ENCODE measurements at regions not wholly inside any gene's neighbourhood (a gene's known extent, or its start where the extent isn't known, plus 50 kb on each side); places are given as distances from the start of the nearest gene placed in this dataset.
"Not testable (repeated sequence)": the region's sequence is repeated elsewhere in the genome, so short reads cannot be mapped to it uniquely, and the experiment has no call there.

DNA sequence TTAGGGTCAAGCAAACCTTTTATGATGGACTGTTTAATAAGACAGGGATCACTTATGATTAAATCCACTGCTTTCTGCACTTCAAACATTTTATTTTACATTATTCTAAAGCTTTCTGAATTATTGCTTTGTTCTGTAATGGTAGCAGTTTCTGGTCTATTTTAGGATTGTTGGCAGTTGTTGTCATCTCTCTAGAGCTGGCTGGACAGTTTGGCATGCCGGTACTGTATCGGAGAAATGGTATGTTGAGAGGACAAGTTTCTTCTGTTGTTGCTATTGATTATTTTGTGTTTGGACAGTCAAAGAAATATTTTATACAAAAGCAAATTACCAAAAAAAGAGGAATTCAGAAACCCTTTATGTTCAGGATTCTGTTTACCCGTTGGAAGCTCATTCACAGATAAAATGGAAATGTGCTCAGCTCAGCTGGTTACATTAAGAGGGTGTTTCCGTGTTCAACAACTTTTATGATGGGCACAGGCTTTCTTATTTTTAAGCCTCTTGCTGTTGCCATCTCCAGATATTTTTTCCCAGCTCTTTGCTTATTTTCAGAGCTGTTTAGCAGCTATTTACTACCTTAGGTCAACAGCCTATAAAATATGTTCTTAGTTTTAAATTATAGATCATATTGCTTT, 214.6 kb upstream of the IGFBP7 start:
- no peak for DNase-seq (ENCODE audit: low spot score)

DNA sequence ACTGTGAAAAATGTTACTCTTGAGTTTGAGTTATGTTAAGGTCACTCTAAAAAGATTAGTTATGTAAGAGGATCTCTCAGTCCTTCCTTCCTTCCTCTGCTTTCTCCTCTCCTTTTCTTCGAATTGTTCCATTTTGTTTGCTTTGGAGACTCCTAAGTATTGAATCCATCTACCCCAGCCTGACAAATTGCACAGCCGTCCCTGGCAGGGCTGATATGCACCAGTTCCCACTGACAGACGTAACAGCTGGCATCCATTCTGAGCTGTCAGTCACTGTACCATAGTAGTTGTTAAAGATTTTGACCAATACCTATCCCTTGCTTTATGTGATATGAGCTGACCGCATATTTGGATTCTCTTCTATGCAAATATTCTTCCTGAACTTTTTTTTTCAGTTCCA, 210.7 kb upstream of the IGFBP7 start:
- no peak for DNase-seq (ENCODE audit: low spot score)

DNA sequence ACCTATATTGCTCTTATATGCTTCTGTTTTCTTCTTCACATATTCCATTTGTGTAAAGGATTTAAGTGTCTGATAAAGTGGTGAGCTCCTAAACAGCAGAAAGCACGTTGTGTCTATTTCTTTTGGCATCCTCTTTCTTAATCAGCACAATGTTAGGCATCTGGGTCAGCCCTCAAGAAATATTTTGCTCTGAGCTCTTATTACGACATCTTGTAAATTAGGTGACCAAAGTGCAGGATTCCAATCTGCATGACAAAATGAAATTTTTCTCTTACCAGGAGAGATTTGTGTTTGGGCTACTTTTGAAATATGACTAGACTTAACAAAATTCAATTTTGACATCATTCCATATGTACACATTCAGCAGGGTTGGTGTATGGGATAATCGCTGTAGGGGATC, 210.0 kb upstream of the IGFBP7 start:
- no peak for DNase-seq (ENCODE audit: low spot score)

DNA sequence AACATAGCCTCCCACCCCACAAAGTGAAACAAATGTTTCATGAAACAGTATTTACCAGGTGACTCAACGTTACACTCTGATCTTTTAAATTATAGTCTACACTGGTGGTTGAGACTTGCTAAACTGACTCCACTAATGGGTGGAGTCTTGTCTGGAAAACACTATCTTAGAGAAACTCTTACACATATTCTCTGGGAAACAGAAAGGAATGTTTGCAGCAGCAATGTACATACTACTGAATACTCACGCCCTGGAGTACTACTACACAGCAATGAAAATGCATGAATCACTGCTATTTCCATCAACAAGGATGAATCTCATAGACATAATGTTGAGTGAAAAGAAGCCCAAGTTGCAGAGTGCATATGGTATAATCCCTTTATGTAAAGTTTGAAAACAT, 208.5 kb upstream of the IGFBP7 start:
- DNase-seq (ENCODE audit: low spot score): no peak

DNA sequence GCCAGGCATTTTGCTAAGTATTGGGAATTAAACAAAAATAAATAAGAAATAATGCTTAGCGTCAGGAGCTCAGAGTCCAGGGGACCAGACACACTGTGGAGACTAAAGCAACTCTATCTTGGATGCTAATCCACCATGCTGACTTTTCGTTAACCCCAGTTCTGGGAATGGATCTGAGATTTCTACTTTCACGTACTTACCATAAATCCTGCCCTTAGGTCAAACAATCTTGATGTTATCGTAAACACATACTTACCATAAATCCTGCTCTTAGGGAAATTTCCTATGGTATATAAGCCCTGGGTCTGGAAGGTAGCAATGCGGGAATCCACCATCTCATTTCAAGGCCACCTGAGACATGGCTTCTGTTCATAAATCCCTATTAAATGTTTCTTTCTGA, 204.5 kb upstream of the IGFBP7 start:
- DNase-seq (ENCODE audit: low spot score): no peak

DNA sequence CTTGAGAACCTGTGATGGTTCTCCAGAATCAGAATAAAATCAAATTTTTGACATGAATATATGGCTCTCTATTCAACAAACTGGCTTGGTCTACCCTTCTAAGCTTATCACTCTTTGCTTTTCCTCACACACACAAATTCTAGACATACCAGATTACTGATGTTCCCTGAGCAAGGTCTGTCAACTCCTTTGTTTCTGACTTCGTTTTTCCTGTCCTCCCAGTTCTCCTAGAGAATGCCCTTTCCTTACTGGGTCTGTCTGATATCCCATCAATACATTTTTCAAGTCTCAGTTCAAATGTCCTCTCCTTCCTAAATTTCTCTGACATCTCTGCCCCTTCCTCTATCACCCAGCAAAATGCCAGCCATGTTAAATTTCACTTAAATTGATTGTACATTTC, 202.1 kb upstream of the IGFBP7 start:
- DNase-seq (ENCODE audit: low spot score): no peak

DNA sequence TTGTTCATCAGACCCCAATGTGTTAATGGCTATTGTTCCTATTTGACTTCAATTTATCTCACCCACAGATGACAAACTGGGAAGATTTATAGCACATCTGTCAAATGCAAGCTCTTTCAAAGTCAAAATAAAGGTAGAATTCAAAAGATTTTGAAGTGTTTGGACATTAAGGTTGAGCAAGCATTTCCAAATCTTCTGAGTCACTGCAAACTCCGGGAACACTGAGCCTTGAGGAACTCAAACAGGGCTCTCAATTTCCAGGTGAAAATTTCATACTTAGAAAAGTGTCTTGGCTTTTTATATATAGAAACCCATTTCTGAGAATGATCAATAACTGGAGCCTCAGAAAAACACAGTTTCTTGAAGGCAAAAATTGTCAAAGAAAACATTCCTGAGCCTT, 199.5 kb upstream of the IGFBP7 start:
- DNase-seq (ENCODE audit: low spot score): no peak

DNA sequence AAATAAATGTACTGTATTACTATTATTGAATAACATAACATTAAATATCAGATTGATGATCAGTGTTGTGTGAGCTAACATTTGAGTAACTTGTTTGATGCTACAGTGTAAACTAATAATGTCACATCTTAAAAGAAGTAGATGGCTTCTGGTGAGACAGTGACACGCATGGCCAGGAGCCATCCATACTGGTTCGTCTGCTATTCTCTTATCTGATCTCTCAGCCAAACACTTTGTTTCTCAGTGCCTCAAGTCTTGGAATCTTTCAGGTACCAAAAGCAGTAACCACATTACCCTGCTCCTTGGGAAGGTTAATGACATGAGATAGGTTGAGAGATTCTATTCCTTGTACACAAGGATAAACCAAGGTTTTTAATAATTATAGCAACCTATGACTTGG, 198.1 kb upstream of the IGFBP7 start:
- DNase-seq (ENCODE audit: low spot score): no peak

DNA sequence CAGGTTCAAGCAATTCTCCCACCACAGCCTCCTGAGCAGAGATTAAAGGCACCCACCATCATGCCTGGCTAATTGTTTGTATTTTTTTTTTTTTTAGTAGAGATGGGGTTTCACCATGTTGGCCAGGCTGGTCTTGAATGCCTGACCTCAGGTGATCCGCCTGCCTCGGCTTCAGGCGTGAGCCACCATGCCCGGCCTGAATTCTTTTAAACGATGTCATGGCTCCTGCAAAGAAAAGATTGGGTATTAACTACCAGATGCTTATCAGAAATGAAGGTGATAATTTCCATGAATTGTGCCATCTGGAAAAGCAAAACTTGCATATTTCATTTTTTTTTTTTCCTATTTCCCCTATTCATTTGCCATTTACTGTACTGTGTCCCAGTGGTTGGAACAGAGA, 195.7 kb upstream of the IGFBP7 start:
- DNase-seq (ENCODE audit: low spot score): no peak

DNA sequence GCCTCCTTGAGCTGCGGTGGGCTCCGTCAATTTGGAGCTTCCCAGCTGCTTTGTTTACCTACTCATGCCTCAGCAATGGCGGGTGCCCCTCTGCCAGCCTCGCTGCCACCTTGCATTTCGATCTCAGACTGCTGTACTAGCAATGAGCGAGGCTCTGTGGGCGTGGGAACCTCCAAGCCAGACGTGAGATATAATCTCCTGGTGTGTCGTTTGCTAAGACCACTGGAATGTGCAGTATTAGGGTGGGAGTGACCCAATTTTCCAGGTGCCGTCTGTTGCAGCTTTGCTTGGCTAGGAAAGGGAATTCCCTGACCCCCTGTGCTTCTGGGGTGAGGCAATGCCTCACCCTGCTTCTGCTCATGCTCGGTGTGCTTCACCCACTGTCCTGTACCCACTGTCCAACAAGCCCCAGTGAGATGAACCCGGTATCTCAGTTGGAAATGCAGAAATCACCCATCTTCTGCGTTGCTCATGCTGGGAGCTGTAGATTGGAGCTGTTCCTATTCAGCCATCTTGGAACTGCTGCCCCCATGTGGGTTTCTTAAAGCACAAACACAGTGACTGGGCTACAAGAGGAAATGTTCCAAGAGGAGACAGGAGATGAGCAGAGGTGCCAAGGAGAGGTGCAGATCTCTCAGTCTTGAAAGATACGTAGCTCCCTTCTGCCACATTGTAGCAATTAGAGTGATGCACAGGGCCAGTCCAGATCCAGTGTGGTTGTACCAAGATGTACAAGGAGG, 193.0 kb upstream of the IGFBP7 start:
- DNase-seq (ENCODE audit: low spot score): no peak

DNA sequence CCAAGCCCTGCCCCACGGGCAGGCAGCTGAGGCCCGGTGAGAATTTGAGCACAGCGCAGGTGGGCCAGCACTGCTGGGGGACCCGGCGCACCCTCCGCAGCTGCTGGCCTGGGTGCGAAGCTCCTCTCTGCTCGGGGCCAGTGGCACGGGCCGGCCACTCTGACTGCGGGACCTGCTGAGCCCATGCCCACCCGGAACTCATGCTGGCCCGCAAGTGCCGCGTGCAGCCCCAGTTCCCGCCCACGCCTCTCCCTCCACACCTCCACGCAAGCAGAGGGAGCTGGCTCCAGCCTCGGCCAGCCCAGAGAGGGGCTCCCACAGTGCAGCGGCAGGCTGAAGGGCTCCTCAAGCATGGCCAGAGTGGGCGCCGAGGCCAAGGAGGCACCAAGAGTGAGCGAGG, 190.1 kb upstream of the IGFBP7 start:
- not testable (repeated sequence) for DNase-seq (ENCODE audit: low spot score)

DNA sequence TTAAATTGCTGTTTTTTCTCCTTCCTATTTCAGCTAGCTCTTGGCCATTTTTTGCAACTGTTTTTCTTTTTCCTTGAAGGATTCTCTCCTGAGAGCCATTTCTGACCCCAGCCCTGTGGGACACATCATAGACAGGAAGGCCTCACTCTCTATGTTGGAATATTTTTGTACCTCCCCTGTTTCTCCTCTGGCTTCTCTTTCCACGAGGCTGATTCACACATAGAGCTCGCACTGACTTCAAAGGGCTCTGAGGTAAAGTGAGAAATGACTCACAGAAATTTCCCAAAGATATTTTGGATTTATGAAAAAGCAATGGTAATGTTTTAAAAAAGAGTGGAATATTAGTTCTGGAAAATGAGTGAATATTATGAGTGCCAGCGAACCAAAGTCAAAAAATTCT, 181.7 kb upstream of the IGFBP7 start:
- DNase-seq (ENCODE audit: low spot score): no peak

DNA sequence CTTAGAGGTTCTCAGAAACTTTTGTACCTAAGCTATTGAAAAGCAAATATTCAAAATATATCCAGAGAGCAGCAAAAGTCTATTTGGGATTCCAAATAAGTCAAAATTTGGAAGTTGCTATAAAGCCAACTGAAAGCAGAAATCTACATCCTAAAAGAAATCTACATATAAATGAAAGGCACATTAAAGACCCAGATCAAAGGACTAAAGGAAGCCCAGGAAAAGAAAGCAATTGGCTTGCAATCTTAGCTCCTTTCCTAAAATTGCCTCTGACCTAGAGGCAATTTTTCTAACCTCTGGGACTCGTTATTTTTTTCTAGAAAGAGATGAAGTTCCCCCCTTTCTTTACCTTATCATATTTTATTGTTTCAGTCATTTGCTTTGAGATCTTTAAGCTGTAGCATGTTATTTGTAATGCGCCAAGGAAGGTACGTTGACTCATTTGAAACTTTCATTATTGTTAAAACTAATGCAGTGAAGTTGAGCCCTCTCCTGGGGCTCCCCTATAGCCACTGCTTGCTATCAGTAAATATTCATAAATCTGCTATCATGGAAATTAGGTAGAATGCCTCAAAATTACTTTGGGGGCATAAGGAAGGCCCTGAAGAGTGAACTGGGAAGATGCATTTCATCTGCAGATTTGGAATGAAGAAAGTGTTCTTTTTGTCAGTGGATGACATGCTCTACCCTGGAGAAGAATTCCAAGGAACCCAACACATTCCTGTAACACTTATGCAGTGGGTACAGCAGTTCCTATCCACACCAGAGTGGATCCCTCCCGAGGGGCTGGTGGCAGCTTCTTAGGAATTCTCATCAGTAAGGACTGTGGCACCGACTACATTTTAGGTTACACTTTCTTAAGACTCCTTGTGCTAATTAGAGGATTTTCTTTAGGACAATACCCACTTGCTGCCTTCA, 177.8 kb upstream of the IGFBP7 start:
- DNase-seq (ENCODE audit: low spot score): no peak

DNA sequence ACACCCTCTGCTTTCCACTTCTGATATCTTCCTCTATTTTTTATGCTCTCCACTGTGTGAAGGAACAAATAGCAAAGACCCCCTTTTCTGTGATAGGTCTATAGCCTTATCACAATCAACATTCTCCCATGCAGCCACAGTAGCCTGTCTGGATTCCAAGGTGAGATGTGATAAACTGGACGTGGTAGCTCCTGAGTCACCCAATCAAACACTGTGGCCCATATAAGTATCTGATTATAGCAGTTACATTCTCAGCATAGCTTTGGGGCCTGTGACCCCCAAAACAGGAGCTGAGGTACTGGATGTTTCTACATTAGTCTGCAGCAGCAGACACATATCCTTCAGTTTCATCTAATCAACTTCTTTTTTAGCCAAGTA, 172.7 kb upstream of the IGFBP7 start:
- DNase-seq (ENCODE audit: low spot score): no peak

DNA sequence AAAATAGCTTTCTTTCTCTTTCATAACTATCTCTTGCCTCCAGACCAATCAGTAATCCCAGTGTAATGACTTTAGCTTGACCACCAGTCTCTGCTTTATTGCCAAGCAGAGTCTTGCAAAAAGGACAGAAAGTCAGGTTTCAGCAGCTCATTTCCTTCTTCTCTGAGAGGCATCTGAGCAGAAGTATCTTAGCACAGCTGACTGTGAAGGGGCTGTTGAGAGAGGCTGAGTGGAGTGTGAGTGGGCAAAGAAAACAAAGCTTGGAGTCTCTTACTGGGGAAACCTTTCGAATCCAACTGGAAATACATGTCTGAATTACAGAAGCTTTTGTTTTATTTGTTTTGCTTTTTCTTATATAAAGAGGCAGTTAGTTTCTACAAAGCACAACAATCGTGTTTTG, 170.3 kb upstream of the IGFBP7 start:
- DNase-seq (ENCODE audit: low spot score): no peak

DNA sequence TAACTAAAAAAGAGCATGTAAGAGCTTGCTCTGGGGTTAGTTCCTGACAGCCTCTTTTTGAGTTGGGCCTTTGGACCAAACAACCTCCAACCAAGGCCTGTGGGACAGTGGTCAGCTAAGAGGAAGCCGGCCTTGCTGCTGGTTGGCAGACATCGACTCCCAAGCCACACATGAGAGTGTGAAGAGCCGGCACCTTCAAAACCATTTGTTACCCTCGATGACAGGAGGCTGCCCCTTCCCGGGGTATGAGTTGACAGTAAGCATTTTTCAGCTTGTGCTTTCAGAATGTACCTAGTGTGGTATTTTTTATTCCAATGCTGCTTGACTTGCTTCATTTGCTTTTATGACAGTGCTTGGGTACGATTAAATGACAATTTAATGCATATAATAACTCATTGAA, 168.6 kb upstream of the IGFBP7 start:
- DNase-seq (ENCODE audit: low spot score): no peak

DNA sequence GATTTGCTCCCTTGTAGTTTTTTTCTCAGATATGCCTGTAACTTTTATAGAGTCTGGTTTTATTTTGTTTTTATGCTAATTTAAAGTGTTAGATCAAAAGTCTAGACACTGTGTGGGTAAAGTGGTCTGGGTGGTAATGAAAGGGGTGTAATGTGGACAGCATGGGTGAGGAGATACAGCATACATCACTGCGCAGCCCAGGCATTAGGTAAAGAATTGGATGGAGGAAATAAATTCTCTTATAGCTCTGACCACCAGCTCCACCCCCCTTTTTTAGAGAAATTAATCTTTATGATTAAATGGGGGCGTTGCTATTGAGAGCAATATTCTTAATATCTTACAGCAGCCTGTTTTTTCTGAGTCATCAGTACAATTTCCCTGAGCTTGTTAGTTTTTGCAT, 163.9 kb upstream of the IGFBP7 start:
- no peak for DNase-seq (ENCODE audit: low spot score)

DNA sequence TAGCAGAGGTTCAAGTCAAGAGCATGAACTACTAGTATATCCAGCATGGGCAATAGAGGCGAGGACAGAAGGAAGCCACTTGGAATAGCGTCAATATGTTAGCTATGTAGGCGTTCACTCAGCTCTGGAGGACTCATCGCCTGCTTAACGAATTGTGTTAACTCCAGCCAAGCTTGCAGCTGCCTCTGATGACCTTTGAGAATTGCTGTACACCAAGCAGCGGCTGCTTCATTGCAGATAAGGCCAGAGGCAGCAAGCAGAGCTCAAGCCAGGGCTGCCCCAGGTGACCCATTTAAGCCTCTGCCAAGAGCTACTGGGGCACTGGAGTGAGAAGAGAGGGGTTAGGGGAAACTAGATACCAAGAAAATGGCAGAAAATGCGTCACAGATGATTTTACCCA, 160.2 kb upstream of the IGFBP7 start:
- DNase-seq (ENCODE audit: low spot score): no peak

DNA sequence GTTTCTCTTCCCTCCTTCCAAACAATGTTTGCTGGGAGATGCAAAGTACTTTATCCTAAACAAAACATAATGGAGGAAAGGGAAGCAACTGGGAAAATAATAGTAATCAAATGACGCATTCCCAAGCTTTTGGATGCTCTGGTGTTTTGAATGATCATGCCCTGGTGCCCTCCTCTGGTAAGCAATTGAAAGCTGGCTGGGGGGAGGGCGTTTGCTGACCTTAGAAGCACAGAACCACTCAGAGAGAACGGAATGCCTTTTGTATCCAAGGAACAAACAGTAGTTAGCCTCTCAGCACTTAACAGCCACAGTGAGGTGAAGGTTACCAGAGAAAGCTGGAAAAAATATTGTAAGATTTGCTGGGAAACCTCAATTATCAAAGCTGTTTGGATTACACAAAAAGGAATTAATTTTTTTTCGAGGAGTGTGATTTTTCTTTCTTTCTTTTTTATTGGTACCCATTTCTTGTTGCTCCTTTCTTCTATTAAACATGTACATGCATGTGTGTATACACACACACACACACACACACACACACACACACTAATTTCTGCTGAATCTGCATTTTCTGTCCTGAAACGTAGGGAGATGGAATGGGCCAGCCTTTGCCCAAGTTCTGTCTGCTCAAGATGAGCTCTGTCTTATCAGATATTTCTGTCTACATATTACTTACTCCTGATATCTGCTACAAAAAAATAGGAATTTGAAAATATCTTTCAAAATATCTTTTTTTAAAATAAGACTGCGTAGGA, 155.8 kb upstream of the IGFBP7 start:
- no peak for DNase-seq (ENCODE audit: low spot score)

DNA sequence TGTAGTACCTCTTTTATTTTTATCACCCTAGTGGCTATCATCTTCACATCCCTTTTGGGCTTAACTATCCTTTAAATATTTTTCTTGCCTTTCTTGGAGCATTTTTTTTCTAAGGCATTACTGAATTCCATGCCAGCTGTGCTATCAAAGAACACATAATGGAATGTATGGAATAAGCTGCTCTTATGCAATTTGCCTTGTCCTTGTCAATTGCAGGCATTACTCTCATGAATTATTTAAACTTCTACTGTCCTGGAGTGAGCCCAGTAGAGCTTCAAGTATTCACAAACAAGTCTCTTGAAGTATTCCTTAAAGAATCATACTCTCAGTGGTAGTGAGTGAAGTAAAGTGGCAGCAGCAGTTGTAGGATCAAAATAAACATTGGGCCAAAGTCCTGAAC, 144.6 kb upstream of the IGFBP7 start:
- DNase-seq (ENCODE audit: low spot score): no peak

DNA sequence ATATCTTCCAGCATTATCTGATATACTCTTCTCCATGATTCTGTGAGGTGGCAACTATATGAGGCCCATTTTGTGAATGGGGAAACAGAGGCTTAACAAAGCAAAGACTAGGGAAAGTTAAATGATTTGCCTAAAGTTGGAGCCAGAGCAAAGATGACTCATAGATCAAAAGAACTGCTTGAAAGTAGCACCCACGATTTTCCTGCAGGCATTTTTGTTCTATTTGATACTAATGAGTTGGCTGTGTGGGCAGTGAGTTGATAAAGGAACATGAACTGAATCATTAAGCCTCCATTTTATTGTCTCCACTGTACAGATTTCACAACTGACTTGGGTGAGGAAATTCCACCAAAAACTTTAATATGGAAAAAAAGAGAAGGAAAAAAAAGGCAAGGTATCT, 138.9 kb upstream of the IGFBP7 start:
- DNase-seq (ENCODE audit: low spot score): peak; percentile 87

DNA sequence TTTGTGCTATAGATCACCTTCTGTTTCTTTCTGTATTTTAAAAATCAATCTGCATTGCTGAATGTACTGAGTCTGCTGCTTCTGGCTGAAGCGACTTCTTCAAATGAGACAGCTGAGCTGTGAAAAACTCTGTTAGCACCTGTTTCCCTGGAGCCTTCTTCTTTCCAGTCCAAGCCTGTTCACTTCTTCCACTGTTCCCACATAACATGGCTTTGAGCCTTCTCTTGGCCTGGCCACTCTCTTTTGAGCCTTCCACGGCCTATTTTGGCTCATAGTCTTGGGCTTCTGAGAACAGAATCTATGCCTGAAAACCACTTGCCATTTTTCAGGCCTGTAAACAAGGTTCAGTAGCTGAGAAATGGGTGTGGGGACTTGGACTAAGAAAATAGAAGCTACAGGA, 132.9 kb upstream of the IGFBP7 start:
- DNase-seq (ENCODE audit: low spot score): no peak
